SK-N-SH (cell line): ENCODE measurements at regions not wholly inside any gene's neighbourhood (a gene's known extent, or its start where the extent isn't known, plus 50 kb on each side); places are given as distances from the start of the nearest gene placed in this dataset.

ENCODE experiments used
- CTCF ChIA-PET: fragments of 300-600, 350-600 bp; formaldehyde crosslinking; extraction: SDS; loops from one replicate; lab custom pipeline; 2021; lab: Yijun Ruan, JAX
- POLR2A ChIA-PET: fragments of 350-600 bp; sonication (Branson Sonifier 250); formaldehyde crosslinking; extraction: SDS; loops from one replicate; lab custom pipeline; 2020; ENCODE audit warnings: antibody characterized with exemption, inconsistent platforms; lab: Yijun Ruan, JAX
- DNase-seq: peaks from one replicate; pipeline ENCODE4 v3.0.0; 2012
- H2AFZ ChIP-seq: fragments of 200-600 bp; sonication (generic); 2 replicates; pipeline ENCODE4 v1.8.1; 2016; ENCODE audit warnings: antibody characterized with exemption, mild to moderate bottlenecking, low read depth
- H3F3A ChIP-seq: fragments of 200-600 bp; sonication (generic); replicated peaks from 2 replicates; pipeline ENCODE3; 2016; ENCODE audit warnings: antibody characterized with exemption, mild to moderate bottlenecking; ENCODE audit not compliant: insufficient read depth
- H3K27ac ChIP-seq, 2 experiments: fragments of 200-500 bp in 1 of 2; fragments of 200-600 bp in 1 of 2; sonication (Bioruptor generic) in 1 of 2; sonication (generic), shearing (Covaris generic) in 1 of 2; 2 replicates each; pipeline versions ENCODE4 v1.5.1 to v1.6.1; 2014 to 2016; ENCODE audit warnings: low read depth in 2 of 2, inconsistent platforms in 1 of 2, low read length in 1 of 2, mild to moderate bottlenecking in 1 of 2, mixed read lengths in 1 of 2
- H3K27me3 ChIP-seq: fragments of 200-600 bp; sonication (generic), shearing (Covaris generic); 2 replicates; pipeline ENCODE4 v1.6.1; 2016; ENCODE audit warnings: mixed run types; ENCODE audit not compliant: insufficient read depth
- H3K36me3 ChIP-seq, 2 experiments: fragments of 200-500 bp in 1 of 2; fragments of 200-600 bp in 1 of 2; sonication (Bioruptor generic) in 1 of 2; sonication (generic) in 1 of 2; replicated peaks in 1 of 2; 2 replicates each; pipeline versions ENCODE3 to v1.5.1; 2014 to 2016; ENCODE audit warnings: low read length in 1 of 2, mild to moderate bottlenecking in 1 of 2; ENCODE audit not compliant: insufficient read depth in 2 of 2, control insufficient read depth in 1 of 2
- H3K4me1 ChIP-seq, 2 experiments: fragments of 200-500 bp in 1 of 2; fragments of 200-600 bp in 1 of 2; sonication (Bioruptor generic) in 1 of 2; sonication (generic), shearing (Covaris generic) in 1 of 2; 2 replicates each; pipeline versions ENCODE4 v1.5.1 to v1.6.1; 2014 to 2016; ENCODE audit warnings: low read depth in 1 of 2, low read length in 1 of 2, mixed run types in 1 of 2; ENCODE audit not compliant: insufficient read depth in 2 of 2, control insufficient read depth in 1 of 2
- H3K4me2 ChIP-seq: fragments of 200-600 bp; sonication (generic), shearing (Covaris generic); 2 replicates; pipeline ENCODE4 v1.6.1; 2017; ENCODE audit warnings: mixed run types
- H3K4me3 ChIP-seq, 2 experiments: fragments of 200-500 bp in 1 of 2; fragments of 200-600 bp in 1 of 2; sonication (Bioruptor generic) in 1 of 2; sonication (generic), shearing (Covaris generic) in 1 of 2; 2 replicates each; pipeline versions ENCODE4 v1.5.1 to v1.8.1; 2014 to 2016; ENCODE audit warnings: low read depth in 2 of 2, inconsistent platforms in 1 of 2, low read length in 1 of 2, mild to moderate bottlenecking in 1 of 2, mixed read lengths in 1 of 2, moderate library complexity in 1 of 2
- H3K79me2 ChIP-seq: fragments of 200-600 bp; sonication (generic); 2 replicates; pipeline ENCODE4 v1.8.1; 2017; ENCODE audit warnings: mild to moderate bottlenecking; ENCODE audit not compliant: insufficient read depth
- H3K9ac ChIP-seq: fragments of 200-600 bp; sonication (generic); 2 replicates; pipeline ENCODE4 v1.6.1; 2017; ENCODE audit warnings: mixed run types
- H3K9me2 ChIP-seq: fragments of 200-600 bp; sonication (generic); 2 replicates; pipeline ENCODE4 v1.6.1; 2017; ENCODE audit warnings: mixed run types
- H3K9me3 ChIP-seq: fragments of 200-600 bp; sonication (generic); 2 replicates; pipeline ENCODE4 v1.6.1; 2017; ENCODE audit warnings: mixed run types, mild to moderate bottlenecking, moderate library complexity
- H4K20me1 ChIP-seq: fragments of 200-600 bp; sonication (generic); 2 replicates; pipeline ENCODE4 v1.6.1; 2017; ENCODE audit warnings: mild to moderate bottlenecking, mixed run types; ENCODE audit not compliant: insufficient read depth
- CHD2 ChIP-seq: fragments of 150-350 bp; IDR thresholded peaks from 2 replicates; pipeline ENCODE4 v1.6.1; 2018; ENCODE audit warnings: low read length; ENCODE audit not compliant: partially characterized antibody
- CTCF ChIP-seq: fragments of 200-600 bp; sonication (generic); IDR thresholded peaks from 2 replicates; pipeline ENCODE4 v1.6.1; 2017; ENCODE audit warnings: antibody characterized with exemption, mild to moderate bottlenecking, moderate library complexity
- ELF1 ChIP-seq: IDR thresholded peaks from 2 replicates; pipeline ENCODE4 v1.4.0; 2012
- EP300 ChIP-seq, 2 experiments: IDR thresholded peaks; 2 replicates each; pipeline versions ENCODE4 v1.4.0 to v1.6.1; 2012; ENCODE audit warnings: borderline replicate concordance in 1 of 2, low read depth in 1 of 2, low read length in 1 of 2
- FOSL2 ChIP-seq: IDR thresholded peaks from 2 replicates; pipeline ENCODE4 v1.4.0; 2012; ENCODE audit warnings: low read depth, mild to moderate bottlenecking, moderate library complexity, borderline replicate concordance
- FOXJ3 ChIP-seq: sonication (generic); formaldehyde crosslinking; IDR thresholded peaks from 2 replicates; pipeline ENCODE4 v1.5.1; 2020; ENCODE audit warnings: mild to moderate bottlenecking, missing genetic modification reagents
- GATA2 ChIP-seq: sonication (generic); formaldehyde crosslinking; IDR thresholded peaks from 2 replicates; pipeline ENCODE4 v1.5.0; 2020; ENCODE audit warnings: mild to moderate bottlenecking, missing genetic modification reagents
- JUND ChIP-seq: IDR thresholded peaks from 2 replicates; pipeline ENCODE4 v1.4.0; 2012
- NFIC ChIP-seq: IDR thresholded peaks from 2 replicates; pipeline ENCODE4 v1.4.0; 2012; ENCODE audit warnings: borderline replicate concordance
- REST ChIP-seq: IDR thresholded peaks from 2 replicates; pipeline ENCODE4 v1.6.1; 2012; ENCODE audit warnings: mild to moderate bottlenecking, low read depth, low read length, moderate library complexity
- RXRA ChIP-seq: IDR thresholded peaks from 2 replicates; pipeline ENCODE4 v1.4.0; 2012; ENCODE audit warnings: low read depth, mild to moderate bottlenecking, borderline replicate concordance
- TAF1 ChIP-seq: IDR thresholded peaks from 2 replicates; pipeline ENCODE4 v1.6.1; 2012; ENCODE audit warnings: low read depth, mild to moderate bottlenecking, low read length, moderate library complexity, borderline replicate concordance
- TCF12 ChIP-seq: IDR thresholded peaks from 2 replicates; pipeline ENCODE4 v1.4.0; 2012
- TEAD4 ChIP-seq: IDR thresholded peaks from 2 replicates; pipeline ENCODE4 v1.4.0; 2012; ENCODE audit warnings: mild to moderate bottlenecking, borderline replicate concordance; ENCODE audit not compliant: insufficient read depth
- WGBS: methylation state at CpG from one replicate; pipeline ENCODE4 v1.1.6; 2017; ENCODE audit warnings: low lambda C conversion rate; 5-methylcytosine and 5-hydroxymethylcytosine counted together
- TF ChIP-seq, protein P1 (sequence below): IDR thresholded peaks from 2 replicates; pipeline ENCODE4; 2012

DNA sequence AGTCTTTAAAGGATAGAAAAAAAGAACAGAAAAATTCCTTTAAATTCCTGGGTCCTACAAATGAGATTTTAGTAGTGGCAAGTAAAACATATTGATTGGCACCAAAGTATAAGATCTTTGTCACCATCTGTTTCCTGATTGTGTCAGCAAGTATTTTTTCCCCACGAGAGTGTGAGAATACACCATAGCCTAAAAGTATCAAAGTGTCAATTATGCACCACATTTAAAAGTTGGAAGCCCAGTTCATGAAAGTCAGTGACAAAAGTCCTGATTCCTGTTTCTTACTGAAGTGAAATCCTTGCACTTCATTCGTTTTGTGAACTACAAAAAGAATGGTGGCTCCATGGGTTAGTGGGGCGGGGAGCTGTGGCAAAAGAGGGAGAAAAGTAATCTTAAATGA, 83.8 kb upstream of the DPH6 start:
- ChIA-PET POLR2A (no interaction called here), CTCF (interaction anchor here (0.7 kb wide), 1 partner anchor 616 kb away, joined by 3 read pairs; no protein-coding TSS in a partner anchor)
- TF ChIP-seq JUND (no peak), RXRA (no peak), CHD2 (no peak), FOXJ3 (CRISPR knock-in tag) (no peak), ELF1 (no peak), NFIC (no peak), CTCF (no peak), GATA2 (CRISPR knock-in tag) (no peak), TCF12 (no peak)

DNA sequence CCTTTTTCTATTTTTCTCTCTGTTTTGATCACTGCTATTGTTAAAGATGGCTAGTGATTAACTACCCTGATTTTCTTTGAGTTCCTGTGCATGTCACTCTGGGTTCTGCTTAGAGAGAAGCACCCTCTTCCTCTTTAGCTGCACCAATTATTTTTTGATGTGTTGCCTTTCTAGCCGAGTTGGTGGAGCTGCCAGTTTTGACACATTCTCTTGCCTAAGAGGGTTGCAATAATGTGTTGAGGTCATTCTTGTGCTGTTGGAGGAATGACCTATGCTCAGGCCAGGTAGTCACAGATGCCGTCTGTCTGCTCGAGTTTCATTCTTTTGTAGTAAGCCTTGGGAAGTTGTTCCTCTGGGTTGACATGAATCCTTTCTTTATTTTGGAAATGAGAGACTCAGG, 84.6 kb upstream of the DPH6 start:
- H2AFZ ChIP-seq = no peak overlapping the region
- H3K4me3 ChIP-seq = no peak overlapping the region
- no peaks in the 10 kb centered on the region for H3K36me3 ChIP-seq
- H3K9me2 ChIP-seq = no peaks in the 10 kb centered on the region
- POLR2A ChIA-PET = no interaction called here
- DNase-seq = no peak
- no peak overlapping the region for H3K4me2 ChIP-seq
- WGBS = 93% methylated on average over 3 of the region's 3 CpGs
- no peaks in the 10 kb centered on the region for H3K27me3 ChIP-seq
- no peak overlapping the region for H3K9ac ChIP-seq
- H3K9me3 ChIP-seq = no peaks in the 10 kb centered on the region
- no peak overlapping the region for H3K27ac ChIP-seq
- H3F3A ChIP-seq = peaks cover 9% of the 10 kb centered on the region
- CTCF ChIA-PET = no interaction called here
- TF ChIP-seq REST = no peak
- TF ChIP-seq TEAD4 = no peak
- TF ChIP-seq TAF1 = no peak
- no peak for TF ChIP-seq FOXJ3 (CRISPR knock-in tag)
- TF ChIP-seq, protein P1, sequence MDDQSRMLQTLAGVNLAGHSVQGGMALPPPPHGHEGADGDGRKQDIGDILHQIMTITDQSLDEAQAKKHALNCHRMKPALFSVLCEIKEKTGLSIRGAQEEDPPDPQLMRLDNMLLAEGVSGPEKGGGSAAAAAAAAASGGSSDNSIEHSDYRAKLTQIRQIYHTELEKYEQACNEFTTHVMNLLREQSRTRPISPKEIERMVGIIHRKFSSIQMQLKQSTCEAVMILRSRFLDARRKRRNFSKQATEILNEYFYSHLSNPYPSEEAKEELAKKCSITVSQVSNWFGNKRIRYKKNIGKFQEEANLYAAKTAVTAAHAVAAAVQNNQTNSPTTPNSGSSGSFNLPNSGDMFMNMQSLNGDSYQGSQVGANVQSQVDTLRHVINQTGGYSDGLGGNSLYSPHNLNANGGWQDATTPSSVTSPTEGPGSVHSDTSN = no peak
- TF ChIP-seq CTCF = no peak
- no peak for TF ChIP-seq FOSL2
- TF ChIP-seq NFIC = no peak
- TF ChIP-seq EP300 (IDR thresholded peaks at IDR 0.05; ENCODE audit: borderline replicate concordance in 1 of 2, low read depth in 1 of 2, low read length in 1 of 2) = no peak
- no peaks in the 10 kb centered on the region for H3K79me2 ChIP-seq
- no peaks in the 10 kb centered on the region for H4K20me1 ChIP-seq
- H3K4me1 ChIP-seq = peaks cover 0 to 11% of the 10 kb centered on the region in 2 experiments; a peak in 3 of 4 replicates

More for the DNA sequence above, 83.8 kb upstream of the DPH6 start:
- no peaks in the 10 kb centered on the region for H3K9me3 ChIP-seq
- H3K4me3 ChIP-seq = no peak overlapping the region
- H3K36me3 ChIP-seq = no peaks in the 10 kb centered on the region
- no peaks in the 10 kb centered on the region for H4K20me1 ChIP-seq
- 86% methylated on average over 3 of the region's 3 CpGs for WGBS
- H3F3A ChIP-seq = peaks cover 9% of the 10 kb centered on the region
- peaks cover 0 to 11% of the 10 kb centered on the region in 2 experiments; a peak in 3 of 4 replicates for H3K4me1 ChIP-seq
- H3K9me2 ChIP-seq = no peaks in the 10 kb centered on the region
- DNase-seq = no peak
- no peak overlapping the region for H3K9ac ChIP-seq
- H3K27me3 ChIP-seq = no peaks in the 10 kb centered on the region
- no peak overlapping the region for H3K27ac ChIP-seq
- no peak overlapping the region for H3K4me2 ChIP-seq
- H2AFZ ChIP-seq = no peak overlapping the region
- no peaks in the 10 kb centered on the region for H3K79me2 ChIP-seq
